Esophagus (tissue), 2 donors: ENCODE measurements at regions not wholly inside any gene's neighbourhood (a gene's known extent, or its start where the extent isn't known, plus 50 kb on each side); places are given as distances from the start of the nearest gene placed in this dataset.

Source experiments
- H3K27ac ChIP-seq, 2 donors: one replicate each; pipeline ENCODE4 v1.5.1; 2013; ENCODE audit warnings: low read depth in 2 of 2, mild to moderate bottlenecking in 2 of 2, inconsistent platforms in 1 of 2, low read length in 1 of 2, moderate library complexity in 1 of 2
- H3K27me3 ChIP-seq, 2 donors: one replicate each; pipeline ENCODE4 v1.6.1; 2013; ENCODE audit warnings: low read length in 2 of 2, control low read depth in 1 of 2, mild to moderate bottlenecking in 1 of 2; ENCODE audit not compliant: insufficient read depth in 2 of 2, control insufficient read depth in 1 of 2
- H3K36me3 ChIP-seq, 2 donors: one replicate each; pipeline ENCODE4 v1.6.1; 2013; ENCODE audit warnings: low read length in 1 of 2; ENCODE audit not compliant: control insufficient read depth in 2 of 2, insufficient read depth in 2 of 2
- H3K4me1 ChIP-seq, 2 donors: one replicate each; pipeline ENCODE4 v1.6.1; 2013; ENCODE audit warnings: low read length in 1 of 2; ENCODE audit not compliant: control insufficient read depth in 2 of 2, insufficient read depth in 2 of 2
- H3K4me3 ChIP-seq, 2 donors: one replicate each; pipeline ENCODE4 v1.5.1; 2013; ENCODE audit warnings: low read length in 2 of 2, mild to moderate bottlenecking in 2 of 2, low read depth in 1 of 2, moderate library complexity in 1 of 2
- H3K9me3 ChIP-seq, 2 donors: one replicate each; pipeline ENCODE4 v1.6.1; 2013; ENCODE audit warnings: mild to moderate bottlenecking in 2 of 2, low read depth in 1 of 2, low read length in 1 of 2, moderate library complexity in 1 of 2; ENCODE audit not compliant: control insufficient read depth in 2 of 2, insufficient read depth in 1 of 2
- WGBS, 2 donors: extraction: QIAGEN DNeasy Blood & Tissue Kit; methylation state at CpG; one replicate each; pipeline ENCODE4 v1.1.7; 2013; 5-methylcytosine and 5-hydroxymethylcytosine counted together
- donor health status: healthy with polysubstance abuse.
- donor health status: Bipolar disorder and iron deficiency.

DNA sequence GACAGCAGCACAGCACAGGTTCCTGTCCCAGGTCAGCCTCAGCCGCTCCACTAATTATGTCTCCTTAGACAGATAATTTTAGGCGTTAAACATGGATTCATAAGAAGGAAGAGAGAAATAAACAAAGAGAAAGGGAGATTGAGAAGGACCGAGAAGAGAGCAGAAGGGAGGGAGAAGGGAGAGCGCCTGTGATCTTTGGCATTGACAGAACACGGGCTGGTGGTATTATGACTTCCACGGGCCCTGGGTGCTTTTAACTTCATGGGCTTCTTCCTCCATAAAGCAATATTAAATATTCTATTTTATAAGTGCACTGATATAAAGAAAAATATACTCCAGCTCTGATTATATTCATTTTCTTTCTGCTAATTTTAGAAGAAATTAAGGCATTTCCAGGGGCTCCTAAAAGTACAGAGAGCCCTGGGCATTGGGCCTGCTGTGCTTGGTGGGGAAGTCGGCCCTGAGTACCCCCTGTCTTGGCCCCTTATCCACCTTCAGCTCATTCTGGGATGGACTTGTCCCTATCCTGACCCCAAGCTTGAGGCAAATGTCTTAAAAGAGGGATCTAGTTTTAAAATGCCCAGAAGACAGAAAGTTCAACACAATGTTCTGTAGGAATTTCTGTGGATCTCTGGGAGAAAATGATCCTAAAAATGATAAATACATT, 135.3 kb downstream of the MEX3B start:
- Histone ChIP-seq H3K36me3 (no peaks in the 10 kb centered on the region), H3K27me3 (no peaks in the 10 kb centered on the region), H3K27ac (no peak overlapping the region), H3K4me3 (no peak overlapping the region), H3K9me3 (no peaks in the 10 kb centered on the region), H3K4me1 (no peaks in the 10 kb centered on the region)
- WGBS, 2 donors, result 76 to 77% methylated on average over 7 of the region's 7 CpGs

DNA sequence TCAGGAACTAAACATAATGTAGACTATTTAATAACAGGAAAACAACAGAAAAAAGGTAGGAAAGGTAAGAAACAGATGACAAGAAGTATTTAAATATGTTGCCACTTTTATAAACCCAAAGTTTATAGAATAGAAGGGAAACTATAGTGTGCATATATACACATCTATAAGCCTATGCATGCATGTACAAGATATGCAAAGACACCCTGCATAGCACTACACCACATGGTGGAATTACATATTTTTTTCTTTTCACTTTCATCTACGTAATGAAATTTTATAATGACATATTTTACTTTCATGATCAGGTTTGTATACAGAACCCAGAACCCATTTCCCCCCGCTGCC, 136.8 kb downstream of the MEX3B start:
- 62 to 73% methylated on average over 2 of the region's 2 CpGs for WGBS, 2 donors
- no peaks in the 10 kb centered on the region for H3K9me3 ChIP-seq
- no peaks in the 10 kb centered on the region for H3K36me3 ChIP-seq
- H3K4me3 ChIP-seq, result no peak overlapping the region
- no peak overlapping the region for H3K27ac ChIP-seq
- H3K4me1 ChIP-seq, result no peaks in the 10 kb centered on the region
- no peaks in the 10 kb centered on the region for H3K27me3 ChIP-seq

DNA sequence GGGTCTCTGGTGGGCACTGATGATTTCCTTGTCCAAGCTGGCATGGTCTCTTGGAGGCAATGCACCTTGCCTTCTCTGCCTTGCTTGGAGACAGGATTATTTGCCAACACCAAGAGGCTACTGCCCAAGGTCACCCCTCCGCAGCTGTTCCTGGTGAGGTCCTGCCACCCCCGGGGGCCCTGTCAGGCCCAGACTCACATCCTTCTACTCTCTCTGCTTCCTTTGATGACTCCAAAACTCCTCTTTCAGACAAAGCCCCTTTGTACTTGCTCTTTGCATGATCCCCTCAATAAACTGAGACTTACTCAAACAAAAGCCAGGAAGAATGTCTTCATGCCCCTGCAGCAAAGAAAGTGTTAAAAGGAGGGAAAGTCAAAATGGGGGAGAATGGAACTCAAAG, 137.7 kb downstream of the MEX3B start:
- no peak overlapping the region for H3K27ac ChIP-seq
- H3K4me3 ChIP-seq, result no peak overlapping the region
- no peaks in the 10 kb centered on the region for H3K4me1 ChIP-seq
- H3K36me3 ChIP-seq, result no peaks in the 10 kb centered on the region
- WGBS, 2 donors, result 45 to 70% methylated on average over 2 of the region's 2 CpGs
- H3K27me3 ChIP-seq, result no peaks in the 10 kb centered on the region
- H3K9me3 ChIP-seq, result no peaks in the 10 kb centered on the region

DNA sequence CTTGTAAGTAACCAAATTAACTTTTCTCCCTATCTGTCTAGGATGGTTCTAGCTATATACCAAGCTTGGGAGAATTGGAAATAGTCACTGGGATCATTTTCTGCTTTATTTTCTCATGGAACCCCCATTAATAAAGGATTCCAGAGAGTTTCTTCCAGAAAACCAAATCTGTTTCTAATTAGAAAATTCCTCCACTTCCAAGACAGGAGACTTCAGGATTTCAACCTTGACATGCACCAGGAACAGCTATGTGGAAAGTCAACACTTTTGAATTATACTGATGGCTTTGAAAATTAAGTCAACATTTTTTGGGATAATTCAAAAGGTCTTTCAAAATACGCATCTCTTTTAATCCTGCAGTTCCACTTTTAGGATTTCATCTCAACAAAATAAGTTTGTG, 138.3 kb downstream of the MEX3B start:
- Histone ChIP-seq H3K36me3 (no peaks in the 10 kb centered on the region), H3K4me3 (no peak overlapping the region), H3K9me3 (no peaks in the 10 kb centered on the region), H3K27ac (no peak overlapping the region), H3K4me1 (no peaks in the 10 kb centered on the region), H3K27me3 (no peaks in the 10 kb centered on the region)
- 83 to 85% methylated on average over 1 of the region's 1 CpG for WGBS, 2 donors

DNA sequence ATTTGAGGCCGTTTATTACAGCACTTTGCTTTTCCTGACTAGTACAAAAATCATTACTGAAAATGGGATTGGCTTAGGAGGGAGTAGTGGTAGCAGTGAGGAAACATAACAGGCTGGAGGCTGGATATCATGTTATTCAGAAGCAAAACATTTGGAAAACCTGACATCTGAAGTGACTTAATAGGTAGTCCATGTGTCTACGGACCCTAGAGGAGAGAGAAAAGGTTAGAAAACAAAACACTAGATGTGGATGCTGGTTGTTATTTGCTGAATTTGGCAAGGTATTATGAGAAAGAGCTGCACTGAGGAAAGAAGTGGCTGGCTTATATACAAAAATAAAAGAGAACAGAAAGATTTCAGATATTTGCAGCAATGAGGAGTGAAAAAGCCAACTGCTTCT, 139.9 kb downstream of the MEX3B start:
- 78 to 82% methylated on average over 2 of the region's 2 CpGs for WGBS, 2 donors
- H3K27me3 ChIP-seq, result no peaks in the 10 kb centered on the region
- no peaks in the 10 kb centered on the region for H3K4me1 ChIP-seq
- H3K36me3 ChIP-seq, result no peaks in the 10 kb centered on the region
- no peak overlapping the region for H3K4me3 ChIP-seq
- no peak overlapping the region for H3K27ac ChIP-seq
- H3K9me3 ChIP-seq, result no peaks in the 10 kb centered on the region

DNA sequence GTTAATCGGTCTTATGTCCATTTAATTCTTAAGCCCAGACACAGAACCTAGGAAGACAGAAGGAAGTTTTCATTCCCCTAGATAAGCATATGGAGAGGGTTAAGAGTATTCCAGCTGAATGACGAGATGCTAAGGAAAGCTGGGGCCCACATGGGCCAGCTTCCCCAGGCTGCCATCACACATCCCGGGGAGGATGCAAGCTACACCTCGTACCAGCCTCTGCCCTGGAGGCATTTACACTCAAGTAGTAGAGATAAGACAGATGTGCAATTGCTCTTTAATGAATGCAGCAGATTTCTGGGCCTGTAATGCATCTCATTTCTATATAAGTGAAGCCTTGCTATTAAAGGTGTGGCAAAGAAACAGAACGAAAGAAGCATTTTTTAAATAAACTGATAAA, 144.5 kb downstream of the MEX3B start:
- 62 to 66% methylated on average over 5 of the region's 5 CpGs for WGBS, 2 donors
- Histone ChIP-seq H3K36me3 (no peaks in the 10 kb centered on the region), H3K4me3 (no peak overlapping the region), H3K9me3 (no peaks in the 10 kb centered on the region), H3K27ac (no peak overlapping the region), H3K4me1 (no peaks in the 10 kb centered on the region), H3K27me3 (no peaks in the 10 kb centered on the region)

DNA sequence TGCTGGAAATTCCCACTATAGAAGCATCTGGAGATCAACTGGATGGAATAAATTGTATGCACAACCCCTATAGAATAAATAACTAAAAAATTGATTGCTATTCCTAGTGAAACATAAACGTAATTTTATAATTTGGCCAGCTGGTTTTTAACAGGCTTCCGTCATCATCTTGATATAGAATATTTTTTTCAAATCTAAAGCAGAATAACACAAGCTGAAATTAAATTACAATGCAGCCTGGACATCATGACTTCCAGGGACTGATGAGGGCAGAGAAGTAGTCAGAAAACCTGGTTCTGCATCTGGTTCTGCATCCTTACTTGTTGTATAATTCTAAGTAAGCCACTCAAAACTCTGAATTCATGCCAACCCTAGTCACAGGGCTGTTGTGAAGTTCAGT, 146.1 kb downstream of the MEX3B start:
- H3K27ac ChIP-seq, result no peak overlapping the region
- no peaks in the 10 kb centered on the region for H3K36me3 ChIP-seq
- H3K27me3 ChIP-seq, result no peaks in the 10 kb centered on the region
- no peaks in the 10 kb centered on the region for H3K9me3 ChIP-seq
- H3K4me1 ChIP-seq, result no peaks in the 10 kb centered on the region
- H3K4me3 ChIP-seq, result no peak overlapping the region
- 87 to 90% methylated on average over 2 of the region's 2 CpGs for WGBS, 2 donors

DNA sequence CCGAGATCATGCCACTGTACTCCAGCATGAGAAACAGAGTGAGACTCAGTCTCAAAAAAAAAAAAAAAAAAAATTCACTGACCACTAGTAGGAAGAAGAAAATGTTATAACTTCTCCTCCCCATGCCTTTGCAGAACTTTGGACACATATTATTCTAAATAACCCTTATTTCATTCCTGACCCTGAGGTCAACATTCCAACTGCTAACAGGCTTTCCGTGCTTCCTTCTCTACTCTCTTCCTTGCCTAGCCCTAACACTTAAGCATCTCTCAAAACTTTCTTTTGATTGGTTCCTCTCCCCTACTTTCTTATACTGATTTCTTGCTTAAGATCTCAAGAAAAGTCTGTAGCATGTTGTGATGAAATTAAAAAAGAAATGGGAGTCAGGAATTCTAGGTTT, 146.8 kb downstream of the MEX3B start:
- Histone ChIP-seq H3K27ac (no peak overlapping the region), H3K9me3 (no peaks in the 10 kb centered on the region), H3K4me3 (no peak overlapping the region), H3K4me1 (no peaks in the 10 kb centered on the region), H3K27me3 (no peaks in the 10 kb centered on the region), H3K36me3 (no peaks in the 10 kb centered on the region)
- 78 to 87% methylated on average over 2 of the region's 2 CpGs for WGBS, 2 donors

DNA sequence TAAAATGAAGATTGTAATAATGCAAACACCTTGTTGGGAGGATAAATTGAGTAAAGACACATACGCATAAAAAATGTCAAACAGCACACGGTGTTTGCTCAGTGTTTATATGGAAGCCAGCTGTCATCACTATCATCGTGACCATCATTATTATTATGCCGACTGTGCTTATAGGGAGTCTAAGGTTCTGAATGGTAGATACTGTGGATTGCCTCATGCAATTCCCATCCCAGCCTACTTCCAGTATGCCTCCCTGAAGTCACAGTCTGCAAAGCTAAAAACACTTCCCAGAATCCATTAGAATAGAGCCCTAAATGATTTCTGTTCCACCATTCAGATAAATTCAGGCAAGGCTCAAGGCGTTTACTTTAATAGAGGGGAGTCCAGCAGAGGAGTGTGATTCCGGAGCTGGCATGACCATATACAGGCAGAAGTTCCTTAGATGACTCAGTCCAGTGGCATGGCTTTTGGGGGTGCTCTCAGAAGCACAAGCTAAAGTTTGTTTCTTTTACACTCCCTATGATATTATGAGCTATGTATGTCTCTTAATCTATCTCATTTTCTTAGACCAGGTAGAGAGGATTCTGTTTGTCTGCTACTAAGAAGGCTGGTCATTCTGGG, 148.7 kb downstream of the MEX3B start:
- WGBS, 2 donors, result 55 to 60% methylated on average over 6 of the region's 6 CpGs
- no peaks in the 10 kb centered on the region for H3K27me3 ChIP-seq
- no peaks in the 10 kb centered on the region for H3K36me3 ChIP-seq
- no peaks in the 10 kb centered on the region for H3K9me3 ChIP-seq
- no peaks in the 10 kb centered on the region for H3K4me1 ChIP-seq
- H3K27ac ChIP-seq, result no peak overlapping the region
- H3K4me3 ChIP-seq, result no peak overlapping the region

DNA sequence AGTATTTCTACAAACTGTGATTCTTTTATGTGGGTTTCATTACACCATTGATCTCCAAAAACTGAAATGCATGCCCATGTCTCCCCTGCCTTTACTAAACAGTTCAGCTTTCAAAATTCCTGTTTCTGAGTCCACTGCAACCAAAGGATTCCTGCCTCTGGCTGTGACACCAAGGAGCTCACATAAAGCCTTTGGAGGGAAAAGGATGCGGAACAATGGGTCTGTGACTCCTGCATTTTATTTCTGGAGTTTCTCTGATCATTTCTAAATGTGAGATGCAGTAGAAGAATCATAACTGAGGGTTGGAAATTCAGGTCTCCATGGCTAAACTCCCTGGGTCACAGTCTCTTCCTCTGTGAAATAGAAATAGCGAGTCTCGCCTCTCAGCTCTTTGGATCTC, 149.5 kb downstream of the MEX3B start:
- no peaks in the 10 kb centered on the region for H3K27me3 ChIP-seq
- H3K36me3 ChIP-seq, result no peaks in the 10 kb centered on the region
- WGBS, 2 donors, result 93 to 97% methylated on average over 3 of the region's 3 CpGs
- H3K27ac ChIP-seq, result no peak overlapping the region
- H3K4me3 ChIP-seq, result no peak overlapping the region
- no peaks in the 10 kb centered on the region for H3K9me3 ChIP-seq
- H3K4me1 ChIP-seq, result no peaks in the 10 kb centered on the region
